GM12875 (cell line): ENCODE measurements at regions not wholly inside any gene's neighbourhood (a gene's known extent, or its start where the extent isn't known, plus 50 kb on each side); places are given as distances from the start of the nearest gene placed in this dataset.

Experiments
- H3K4me3 ChIP-seq: one replicate; pipeline ENCODE4 v1.5.1; 2011; ENCODE audit warnings: low read depth, low read length, control low read depth
- CTCF ChIP-seq: IDR thresholded peaks from 2 replicates; pipeline ENCODE4 v1.5.1; 2011; ENCODE audit warnings: low read depth, mild to moderate bottlenecking, control low read depth, inconsistent platforms, low read length, moderate library complexity, borderline replicate concordance; ENCODE audit not compliant: insufficient read depth

GRCh38 chr10:4048236-4048864 is 263.3 kb upstream of the KLF6 start:
- no peak for TF ChIP-seq CTCF
- no peak overlapping the region for H3K4me3 ChIP-seq

- H3K4me3 ChIP-seq = no peak overlapping the region
- TF ChIP-seq CTCF = no peak
These were observed 261.8 kb upstream of the KLF6 start for GRCh38 chr10:4046712-4047354.

- TF ChIP-seq CTCF = no peak
These were observed 261.0 kb upstream of the KLF6 start for GRCh38 chr10:4046030-4046429.

GRCh38 chr10:4043897-4044665 is 259.1 kb upstream of the KLF6 start:
- no peak overlapping the region for H3K4me3 ChIP-seq
- no peak for TF ChIP-seq CTCF

More at GRCh38 chr10:4046030-4046429, 261.0 kb upstream of the KLF6 start:
- no peak overlapping the region for H3K4me3 ChIP-seq

GRCh38 chr10:4041635-4042034 is 256.6 kb upstream of the KLF6 start:
- no peak for TF ChIP-seq CTCF
- H3K4me3 ChIP-seq = no peak overlapping the region

- no peak overlapping the region for H3K4me3 ChIP-seq
- TF ChIP-seq CTCF = no peak
These were observed 253.0 kb upstream of the KLF6 start for GRCh38 chr10:4038000-4038399.
